Skin epidermis (tissue), 12 donors: ENCODE measurements at regions not wholly inside any gene's neighbourhood (a gene's known extent, or its start where the extent isn't known, plus 50 kb on each side); places are given as distances from the start of the nearest gene placed in this dataset.

Experiments
- H3K27ac ChIP-seq, 21 experiments: fragments of 200-600 bp; sonication (generic) in 11 of 21; one replicate each; pipeline ENCODE4 v1.5.0; 2020; ENCODE audit warnings: mild to moderate bottlenecking in 3 of 21, inconsistent platforms in 2 of 21, moderate library complexity in 2 of 21
- H3K4me3 ChIP-seq, 7 experiments: fragments of 200-600 bp; sonication (generic) in 2 of 7; one replicate each; pipeline ENCODE4 v1.5.0; 2020; ENCODE audit warnings: inconsistent platforms in 2 of 7, mild to moderate bottlenecking in 2 of 7, moderate library complexity in 1 of 7

DNA sequence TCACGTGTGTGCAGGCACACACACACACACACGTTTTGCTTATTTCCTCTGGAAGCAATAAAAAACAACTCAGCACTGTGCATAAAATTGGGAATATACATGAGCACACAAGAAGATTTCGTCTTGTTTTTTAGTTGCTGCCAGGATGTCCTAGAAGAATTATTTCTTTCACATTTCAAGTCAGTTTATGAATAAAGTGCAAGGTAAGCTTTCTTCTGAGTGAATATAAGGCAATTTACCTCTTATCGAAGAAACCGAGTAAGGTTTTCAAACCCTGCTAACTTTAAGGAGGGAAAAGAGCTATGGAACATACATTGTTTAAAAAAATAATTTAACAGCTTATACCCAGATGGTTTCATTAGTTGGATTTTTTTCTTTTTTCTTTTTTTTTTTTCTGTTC, 855.4 kb upstream of the NR2F2 start:
- no peak overlapping the region for H3K4me3 ChIP-seq
- no peak overlapping the region for H3K27ac ChIP-seq

DNA sequence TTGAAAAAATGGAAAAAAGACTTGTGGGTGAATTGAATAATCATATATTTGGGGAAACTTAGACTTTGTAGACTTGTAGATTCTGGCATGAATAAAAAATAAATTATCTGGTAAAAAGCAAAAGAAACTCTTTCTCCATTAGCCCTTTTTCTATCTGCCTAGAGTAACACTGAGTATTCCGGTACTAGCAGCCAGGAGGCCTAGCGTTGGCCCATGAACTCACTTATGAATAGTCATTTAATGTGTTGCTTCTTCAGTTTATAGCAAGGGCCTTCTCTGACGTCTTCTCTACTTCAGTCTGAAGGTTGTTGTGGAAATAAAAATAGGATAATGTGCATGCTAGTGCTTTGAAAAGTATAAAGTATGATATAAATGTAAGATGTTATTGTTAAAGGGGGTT, 851.2 kb upstream of the NR2F2 start:
- no peak overlapping the region for H3K27ac ChIP-seq
- no peak overlapping the region for H3K4me3 ChIP-seq

DNA sequence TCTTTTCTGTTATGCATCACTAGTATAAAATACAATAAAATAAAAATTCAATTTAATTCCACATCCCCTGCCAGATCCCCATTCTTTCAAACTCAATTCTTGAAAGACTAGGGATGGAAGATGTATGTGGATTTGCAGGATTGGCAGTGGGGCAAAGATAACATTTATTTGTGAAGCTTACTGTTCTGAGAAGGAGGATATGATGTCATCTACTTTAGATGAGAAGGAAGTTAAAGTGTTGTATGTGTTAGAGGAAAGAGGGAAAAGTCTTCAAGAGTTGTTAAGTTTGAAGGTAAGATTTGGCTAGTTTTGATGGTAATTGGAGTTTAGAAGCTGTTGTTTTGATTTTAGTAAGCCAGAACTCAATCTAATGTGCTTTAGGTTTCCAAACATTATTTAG, 845.1 kb upstream of the NR2F2 start:
- Histone ChIP-seq H3K27ac (no peak overlapping the region), H3K4me3 (no peak overlapping the region)

DNA sequence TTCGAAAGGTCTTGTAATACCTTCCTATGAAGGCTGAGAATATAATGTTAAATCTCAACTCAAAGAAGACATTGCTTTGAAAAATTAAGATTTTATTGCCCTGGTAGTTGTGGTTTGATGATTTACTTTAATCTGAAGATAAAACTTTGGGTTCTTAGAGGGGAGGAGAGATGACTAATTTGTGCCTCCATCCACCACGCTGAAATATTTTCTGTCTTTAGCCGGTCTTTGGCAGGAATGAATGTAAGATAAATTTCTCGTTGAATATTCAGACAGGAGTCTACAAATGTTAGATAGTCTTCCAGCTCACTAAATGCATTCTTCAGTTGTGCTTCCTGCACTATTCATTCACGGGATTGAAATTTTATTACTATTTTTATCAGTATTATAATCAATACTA, 844.3 kb upstream of the NR2F2 start:
- no peak overlapping the region for H3K27ac ChIP-seq
- H3K4me3 ChIP-seq, result no peak overlapping the region

DNA sequence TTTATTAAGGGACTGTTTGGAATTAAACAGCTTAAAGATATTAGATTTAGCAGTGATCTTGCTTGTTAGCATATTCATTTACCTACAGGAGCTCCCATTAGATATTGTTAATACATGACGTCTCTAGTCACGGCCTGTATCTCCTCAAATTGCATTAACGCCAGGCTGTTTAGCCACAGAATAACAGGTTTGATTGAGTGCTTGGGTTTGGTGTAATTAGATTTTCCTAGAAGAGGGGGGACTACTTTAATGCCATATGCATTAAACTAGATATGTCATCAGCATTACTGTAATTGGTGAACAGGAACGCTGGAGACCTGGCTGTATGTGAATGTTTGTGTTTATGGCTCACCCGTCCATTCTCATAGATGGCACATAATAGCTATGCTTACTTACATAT, 841.4 kb upstream of the NR2F2 start:
- Histone ChIP-seq H3K4me3 (no peak overlapping the region), H3K27ac (no peak overlapping the region)

DNA sequence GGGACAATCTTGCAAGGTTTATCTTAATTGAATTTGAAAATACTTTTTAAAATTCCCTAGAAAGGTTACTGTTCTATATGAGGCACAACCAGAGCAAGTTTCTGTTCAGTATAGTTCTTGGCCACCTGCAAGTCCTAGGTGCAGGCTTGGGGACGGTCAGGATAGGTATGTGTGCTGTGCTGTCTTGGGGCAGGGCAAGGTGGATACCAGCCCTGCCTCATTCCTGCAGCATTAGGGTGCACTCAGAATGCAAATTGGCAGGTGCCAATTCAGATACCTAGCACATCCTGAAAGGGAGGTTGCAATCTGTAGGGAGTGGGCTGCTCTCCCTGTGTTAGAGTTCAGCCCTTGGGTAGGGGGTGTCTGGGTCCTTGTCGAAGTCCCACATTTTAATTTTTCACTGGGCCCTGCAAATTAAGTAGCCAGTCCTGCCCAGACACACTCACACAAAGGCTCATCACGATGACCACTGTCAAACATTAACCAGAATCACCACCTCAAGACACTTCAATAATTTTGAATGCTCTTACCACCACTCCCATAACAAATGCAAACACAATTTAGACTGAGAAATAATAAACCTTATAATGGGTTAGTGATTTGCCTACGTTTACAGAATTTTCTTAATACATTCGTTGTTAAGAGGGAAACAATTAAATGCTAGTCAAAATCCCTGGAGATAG, 838.0 kb upstream of the NR2F2 start:
- Histone ChIP-seq H3K4me3 (no peak overlapping the region), H3K27ac (no peak overlapping the region)

DNA sequence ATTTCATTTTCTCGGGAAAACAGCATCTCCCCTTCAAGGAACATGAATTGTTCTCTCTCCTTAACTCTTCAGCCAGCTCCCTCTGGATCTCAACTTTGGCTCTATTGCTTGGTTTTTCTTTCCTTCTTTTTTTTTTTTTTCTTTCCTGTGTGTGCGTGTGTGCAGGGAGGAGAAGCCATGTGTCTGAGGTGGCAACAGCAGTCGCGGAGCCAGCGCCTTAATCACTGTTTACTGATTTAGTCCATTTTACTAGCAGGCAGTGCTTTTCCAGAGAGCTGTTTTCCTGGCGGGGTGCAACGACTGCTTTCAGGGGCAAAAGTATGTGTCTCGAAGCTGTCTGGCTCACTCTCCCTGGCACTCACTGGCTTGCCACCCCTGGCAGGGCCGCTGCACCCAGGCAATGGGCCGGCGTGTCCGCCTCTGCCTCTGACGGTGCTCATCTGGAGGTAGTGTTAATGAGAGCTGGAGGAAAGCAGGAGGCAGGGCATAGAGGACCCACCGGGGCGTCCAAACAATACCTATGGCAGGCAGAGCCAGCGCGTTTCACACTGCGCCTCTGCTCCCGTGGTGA, 835.4 kb upstream of the NR2F2 start:
- Histone ChIP-seq H3K4me3 (no peak overlapping the region), H3K27ac (no peak overlapping the region)

DNA sequence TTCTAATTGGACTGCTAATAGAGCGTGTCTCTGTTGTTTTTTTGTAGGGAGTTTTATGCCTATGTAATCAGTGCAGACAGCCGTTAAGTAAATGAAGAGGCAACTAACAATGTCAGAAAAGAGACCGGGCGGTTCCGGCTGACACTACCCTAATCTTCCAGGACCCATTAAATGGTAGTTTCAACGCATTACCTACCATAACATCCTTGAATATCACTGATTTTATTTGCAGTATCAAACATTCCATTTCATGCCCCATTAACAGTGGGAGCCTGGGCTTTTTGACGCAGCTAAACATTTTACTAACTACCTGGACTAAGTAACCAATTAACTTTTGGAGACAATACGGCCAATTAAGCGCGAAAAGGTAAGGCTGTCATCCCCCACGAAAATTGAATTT, 832.9 kb upstream of the NR2F2 start:
- Histone ChIP-seq H3K4me3 (no peak overlapping the region), H3K27ac (no peak overlapping the region)

DNA sequence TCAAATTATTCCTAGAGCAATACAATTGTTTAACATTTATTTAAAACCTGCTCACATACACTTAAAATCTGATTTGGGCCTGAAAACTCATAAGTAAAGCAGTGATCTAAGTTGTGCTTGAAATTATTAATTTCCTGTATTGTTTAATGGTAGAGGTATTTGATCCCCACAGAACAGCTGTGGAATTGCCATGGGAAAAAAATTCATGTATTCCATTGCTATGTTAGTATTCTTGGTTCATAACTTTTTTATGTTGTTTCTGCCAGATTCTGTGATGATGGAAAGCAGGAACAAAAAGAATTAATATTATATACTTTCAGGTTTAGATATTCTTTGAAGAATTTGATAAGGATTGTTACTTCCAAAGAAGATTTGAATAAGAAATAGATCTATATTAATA, 831.5 kb upstream of the NR2F2 start:
- Histone ChIP-seq H3K27ac (no peak overlapping the region), H3K4me3 (no peak overlapping the region)

DNA sequence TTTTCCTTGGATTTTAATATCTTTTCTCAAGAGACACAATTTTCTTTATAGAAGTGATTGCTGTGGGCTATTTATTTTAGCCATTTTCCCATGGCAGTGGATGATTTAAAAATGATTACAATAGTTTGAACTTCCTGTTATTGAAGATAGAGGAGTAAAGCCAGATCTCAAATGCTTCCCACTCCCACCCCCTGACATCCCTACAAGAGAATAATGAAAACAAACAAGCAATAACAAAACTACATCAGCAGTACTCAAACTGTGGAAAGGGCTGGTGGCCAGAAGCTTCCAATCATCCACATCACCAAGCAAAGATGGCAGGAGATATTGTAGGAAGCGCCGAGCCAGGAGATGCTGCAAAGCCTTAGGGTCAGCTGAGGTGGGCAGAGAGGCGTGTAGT, 831.1 kb upstream of the NR2F2 start:
- Histone ChIP-seq H3K27ac (peak overlapping the region in 1 of 21 experiments; percentile 49), H3K4me3 (no peak overlapping the region)

DNA sequence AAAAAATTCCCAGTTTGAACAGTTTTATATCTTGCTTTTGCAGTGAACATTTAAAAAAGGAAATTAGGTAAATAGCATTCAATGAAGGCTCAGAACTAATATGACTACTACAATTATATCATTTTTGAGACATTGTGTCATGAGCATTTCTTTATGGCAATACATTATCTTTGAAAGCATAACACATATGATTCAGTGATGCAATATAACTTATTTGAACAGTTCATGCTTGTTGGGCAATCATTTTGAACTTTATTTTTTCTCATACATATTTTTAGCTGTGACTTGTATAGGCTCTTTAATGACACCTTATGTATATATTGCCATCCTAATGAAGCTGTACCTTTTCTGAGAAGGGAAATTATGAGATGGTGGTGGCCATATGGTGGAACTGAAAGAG, 828.6 kb upstream of the NR2F2 start:
- H3K27ac ChIP-seq, result no peak overlapping the region
- no peak overlapping the region for H3K4me3 ChIP-seq

DNA sequence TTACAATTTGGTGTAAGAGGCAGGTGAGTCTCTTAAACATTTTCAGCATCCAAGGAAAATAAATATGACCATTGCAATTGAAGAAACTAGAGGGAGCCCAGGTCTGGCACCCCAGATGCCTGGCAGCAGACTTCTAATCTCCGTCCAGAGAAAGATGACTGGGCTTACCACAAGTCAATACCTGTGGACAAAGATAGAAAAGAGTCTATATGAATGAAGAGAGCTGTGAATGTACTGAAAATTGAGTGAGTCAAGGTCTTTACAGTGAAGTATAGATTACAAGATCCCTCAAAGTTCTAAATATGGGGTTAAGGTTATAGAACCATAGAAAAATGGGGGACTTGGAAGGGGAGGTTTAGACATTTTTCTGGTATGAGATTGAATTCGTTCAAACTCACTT, 827.4 kb upstream of the NR2F2 start:
- H3K4me3 ChIP-seq, result no peak overlapping the region
- H3K27ac ChIP-seq, result no peak overlapping the region

DNA sequence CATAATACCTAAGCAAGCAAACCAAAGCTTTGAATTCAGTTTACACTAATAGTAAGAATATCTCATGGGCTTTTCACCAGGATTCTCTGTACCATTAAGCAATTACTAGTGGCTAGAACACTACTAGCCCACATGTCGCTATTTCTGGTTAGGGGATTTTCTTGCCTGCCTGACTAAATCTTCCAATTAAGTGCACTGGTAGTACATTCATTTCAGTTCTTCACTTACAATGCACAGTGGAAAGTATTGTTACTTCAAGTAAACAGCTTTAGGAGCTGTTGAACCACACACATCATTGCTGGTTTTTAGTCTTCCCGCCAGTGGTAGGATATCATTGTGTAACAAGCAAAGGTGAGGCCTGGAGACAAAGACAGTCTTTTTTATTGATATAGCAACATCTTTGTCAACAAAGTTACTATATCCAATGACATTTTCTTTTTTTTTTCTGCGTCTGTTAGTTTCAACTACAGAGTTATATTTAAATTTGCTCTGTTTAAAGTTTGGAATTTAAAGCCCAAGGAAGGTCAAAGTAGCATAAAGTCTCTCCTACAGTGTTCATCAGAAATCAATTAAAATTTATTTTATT, 826.8 kb upstream of the NR2F2 start:
- Histone ChIP-seq H3K27ac (no peak overlapping the region), H3K4me3 (no peak overlapping the region)

DNA sequence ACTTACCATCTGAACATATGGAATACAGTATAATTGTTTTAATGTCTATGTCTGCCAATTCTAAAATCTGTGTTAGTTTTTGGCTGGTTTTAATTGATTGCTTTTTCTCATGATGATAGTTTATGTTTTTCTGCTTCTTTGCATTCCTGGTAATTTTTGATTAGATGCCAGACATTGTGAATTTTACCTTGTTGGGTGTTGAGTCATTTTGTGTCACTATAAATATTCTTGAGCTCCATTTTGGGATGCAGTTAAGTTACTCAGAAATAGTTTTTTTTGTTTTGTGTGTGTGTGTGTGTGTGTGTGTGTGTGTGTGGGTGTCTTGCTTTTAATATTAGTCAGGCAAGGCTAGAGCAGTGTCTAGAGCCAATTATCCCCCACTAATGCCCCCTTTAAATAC, 818.8 kb upstream of the NR2F2 start:
- no peak overlapping the region for H3K27ac ChIP-seq
- H3K4me3 ChIP-seq, result no peak overlapping the region

DNA sequence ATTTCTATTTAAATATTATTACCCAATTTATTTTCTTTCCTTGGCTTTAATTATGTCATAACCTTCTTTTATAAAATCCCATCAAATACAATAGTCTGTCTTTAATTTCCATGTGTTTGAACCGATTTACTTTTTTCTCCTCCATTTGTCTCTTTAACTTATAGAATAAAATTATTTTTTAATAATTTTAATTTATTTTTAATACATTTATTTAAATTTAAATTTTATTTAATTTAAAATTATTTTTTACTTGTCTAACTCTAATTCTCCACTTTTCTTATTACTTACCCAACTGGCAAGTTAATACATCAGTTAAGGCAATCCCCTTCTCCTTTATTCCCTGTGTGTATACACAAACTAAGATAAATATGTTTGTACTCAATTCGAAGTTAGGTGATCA, 817.6 kb upstream of the NR2F2 start:
- no peak overlapping the region for H3K4me3 ChIP-seq
- no peak overlapping the region for H3K27ac ChIP-seq

DNA sequence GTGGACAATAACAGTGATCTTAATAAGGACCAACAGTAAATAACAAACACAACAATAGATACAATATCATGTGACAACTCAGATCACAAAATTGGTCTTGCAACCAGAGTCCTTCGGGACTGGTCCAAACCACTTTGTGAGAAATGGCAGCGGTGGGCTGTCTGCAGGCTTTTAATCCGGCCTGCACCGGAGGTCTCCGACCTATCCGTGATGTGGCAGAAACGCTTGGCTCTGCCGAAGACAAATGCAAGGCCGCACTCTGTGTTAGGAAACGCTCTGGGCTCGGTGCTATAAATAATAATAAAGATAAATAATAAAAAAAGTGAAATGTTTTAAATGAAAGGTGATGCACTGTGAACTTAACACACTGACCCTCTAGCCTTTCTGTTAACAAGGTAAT, 810.6 kb upstream of the NR2F2 start:
- no peak overlapping the region for H3K4me3 ChIP-seq

DNA sequence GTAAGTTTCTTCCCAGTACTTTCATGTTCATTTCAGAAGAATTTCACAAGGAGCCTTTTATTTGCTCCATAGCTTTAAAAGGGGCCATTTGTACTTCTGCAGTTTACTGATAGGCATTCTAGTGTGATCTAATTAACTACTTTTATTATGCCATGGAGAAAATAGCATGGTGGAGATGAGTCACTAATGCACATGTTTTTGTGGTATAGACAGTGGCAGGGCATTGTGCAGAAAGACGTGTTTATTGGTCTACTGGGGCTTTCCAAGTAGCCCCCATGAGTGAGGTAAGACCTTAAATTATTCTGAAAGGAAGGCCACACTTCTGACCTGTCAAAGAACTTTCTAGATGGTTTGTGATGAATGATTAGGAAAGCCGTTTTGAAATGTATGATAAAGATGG, 810.0 kb upstream of the NR2F2 start:
- H3K4me3 ChIP-seq, result no peak overlapping the region
- no peak overlapping the region for H3K27ac ChIP-seq

More for the DNA sequence above, 810.6 kb upstream of the NR2F2 start:
- H3K27ac ChIP-seq, result no peak overlapping the region

DNA sequence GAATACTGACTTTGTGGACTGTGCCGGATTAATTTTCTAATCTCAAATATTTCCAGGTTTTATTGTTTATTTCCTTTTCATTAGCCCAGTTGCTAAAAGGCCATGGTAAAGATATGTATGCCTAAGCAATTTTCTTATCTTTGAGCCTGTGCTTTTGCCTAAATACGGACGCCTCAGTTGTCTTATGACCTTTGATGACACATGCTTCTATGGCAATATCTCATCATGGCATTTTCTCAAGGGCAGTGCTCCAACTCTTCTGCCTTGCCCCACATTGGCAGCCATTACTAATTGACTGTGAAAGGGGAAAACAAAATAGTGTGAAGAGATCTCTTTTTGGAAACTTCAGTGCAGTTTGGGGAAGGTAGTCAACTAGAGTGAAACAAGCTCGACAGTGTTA, 809.6 kb upstream of the NR2F2 start:
- H3K4me3 ChIP-seq, result no peak overlapping the region
- H3K27ac ChIP-seq, result no peak overlapping the region

DNA sequence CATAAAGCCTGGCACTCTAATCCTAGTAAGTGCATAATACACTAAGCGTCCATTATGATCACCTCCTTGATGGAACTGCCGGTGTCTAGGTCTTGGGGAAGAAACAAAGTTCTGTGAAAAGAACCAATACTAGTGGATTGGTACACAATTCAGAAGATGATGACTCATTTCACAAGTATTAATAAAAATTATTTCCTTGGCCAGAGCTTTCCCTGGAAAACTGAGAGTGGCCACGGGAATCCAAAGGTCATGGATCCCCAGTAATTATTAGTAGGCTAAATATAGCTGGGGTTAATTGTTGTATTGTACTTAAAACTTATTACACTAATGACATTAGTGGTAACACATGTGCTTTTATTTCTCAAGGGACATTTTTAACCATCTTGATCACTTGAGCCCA, 808.0 kb upstream of the NR2F2 start:
- H3K27ac ChIP-seq, result no peak overlapping the region
- H3K4me3 ChIP-seq, result no peak overlapping the region

DNA sequence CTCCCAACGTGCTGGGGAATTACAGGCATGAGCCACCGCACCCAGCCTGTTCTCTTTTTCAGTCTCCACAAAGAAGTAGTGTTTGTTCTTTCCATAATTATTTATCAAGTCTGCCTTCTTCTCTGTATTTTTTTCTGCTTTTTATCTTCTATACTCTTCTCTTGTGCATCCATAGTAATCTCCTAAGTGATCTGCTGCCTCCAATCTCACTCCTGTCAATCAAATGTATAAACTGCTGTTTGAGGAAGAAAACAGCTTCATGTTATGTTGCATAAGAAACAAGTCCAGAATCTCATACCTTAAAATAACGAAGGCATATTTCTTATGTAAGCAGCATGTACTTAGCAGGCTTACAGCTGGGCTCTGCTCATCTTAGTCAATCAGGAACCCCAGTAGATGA, 801.6 kb upstream of the NR2F2 start:
- Histone ChIP-seq H3K27ac (no peak overlapping the region), H3K4me3 (no peak overlapping the region)

DNA sequence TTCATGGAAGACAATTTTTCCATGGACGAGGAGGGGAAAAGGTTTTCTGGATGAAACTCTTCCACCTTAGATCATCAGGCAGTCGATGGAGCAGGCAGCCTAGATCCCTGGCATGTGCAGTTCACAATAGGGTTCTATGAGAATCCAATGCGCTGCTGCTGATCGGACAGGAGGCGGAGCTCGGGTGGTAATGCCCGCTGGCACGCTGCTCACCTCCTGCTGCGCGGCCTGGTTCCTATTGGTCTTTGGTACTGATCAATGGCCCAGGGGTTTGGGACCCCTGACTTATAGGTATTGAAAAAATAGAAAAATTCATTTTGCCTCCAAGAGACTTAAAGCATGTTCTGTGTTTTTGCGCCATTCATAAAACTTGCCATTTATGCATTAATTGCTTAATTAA, 793.9 kb upstream of the NR2F2 start:
- Histone ChIP-seq H3K27ac (no peak overlapping the region), H3K4me3 (no peak overlapping the region)

DNA sequence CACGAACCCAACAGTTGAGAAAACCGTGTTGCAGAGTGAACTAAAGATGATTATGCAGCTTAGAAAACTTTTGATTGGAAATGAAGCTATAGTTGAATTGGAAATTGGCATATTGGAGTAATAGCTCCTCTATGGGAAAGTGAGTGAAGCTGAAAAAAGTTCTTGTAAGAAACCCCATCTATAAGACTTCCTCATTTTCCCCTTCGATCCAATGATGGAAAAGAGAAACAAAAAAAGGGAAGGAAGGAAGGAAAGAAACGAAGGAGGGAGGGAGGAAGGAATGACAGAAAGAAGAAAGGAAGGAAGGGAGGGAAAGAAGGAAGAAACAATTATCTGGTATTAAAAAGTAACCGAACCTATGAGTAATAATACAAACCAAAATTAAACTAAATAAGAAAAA, 791.8 kb upstream of the NR2F2 start:
- no peak overlapping the region for H3K4me3 ChIP-seq

More for the DNA sequence above, 791.8 kb upstream of the NR2F2 start:
- no peak overlapping the region for H3K27ac ChIP-seq
